GM23338 (cell line): ENCODE measurements at regions not wholly inside any gene's neighbourhood (a gene's known extent, or its start where the extent isn't known, plus 50 kb on each side); places are given as distances from the start of the nearest gene placed in this dataset.

ENCODE experiments used
- ATAC-seq: fragments of 200-7000 bp; cut with Tn5 transposase; 3 replicates; pipeline ENCODE4 v1.9.1; 2020
- DNase-seq: peaks from one replicate; pipeline ENCODE4 v3.0.0-alpha.2; 2015; ENCODE audit warnings: low spot score
- H2AFZ ChIP-seq: fragments of 200-600 bp; sonication (generic); 2 replicates; pipeline ENCODE4 v1.8.0; 2016; ENCODE audit warnings: antibody characterized with exemption, mild to moderate bottlenecking, moderate library complexity
- H3F3A ChIP-seq: fragments of 200-600 bp; sonication (generic); replicated peaks from 2 replicates; pipeline ENCODE4 v1.8.0; 2017; ENCODE audit warnings: antibody characterized with exemption, mixed run types, low read depth
- H3K27ac ChIP-seq: fragments of 200-600 bp; sonication (generic); 2 replicates; pipeline ENCODE4 v1.6.1; 2016; ENCODE audit warnings: low read depth
- H3K27me3 ChIP-seq: fragments of 200-600 bp; sonication (generic); 2 replicates; pipeline ENCODE4 v1.8.0; 2016; ENCODE audit warnings: mild to moderate bottlenecking, mixed run types, moderate library complexity; ENCODE audit not compliant: insufficient read depth
- H3K36me3 ChIP-seq: fragments of 200-600 bp; sonication (generic); 2 replicates; pipeline ENCODE4 v1.8.0; 2016; ENCODE audit warnings: mild to moderate bottlenecking; ENCODE audit not compliant: insufficient read depth
- H3K4me1 ChIP-seq: fragments of 200-600 bp; sonication (generic); 2 replicates; pipeline ENCODE4 v1.8.0; 2016; ENCODE audit warnings: mild to moderate bottlenecking, moderate library complexity; ENCODE audit not compliant: insufficient read depth
- H3K4me2 ChIP-seq: fragments of 200-600 bp; sonication (generic); 2 replicates; pipeline ENCODE4 v1.7.1; 2017; ENCODE audit warnings: mixed run types
- H3K4me3 ChIP-seq: fragments of 200-600 bp; sonication (generic); 2 replicates; pipeline ENCODE4 v1.6.1; 2016; ENCODE audit warnings: mixed run types
- H3K79me2 ChIP-seq: fragments of 200-600 bp; sonication (generic); replicated peaks from 2 replicates; pipeline ENCODE4 v1.8.0; 2017; ENCODE audit warnings: mild to moderate bottlenecking; ENCODE audit not compliant: insufficient read depth
- H3K9me2 ChIP-seq: fragments of 200-600 bp; sonication (generic); 2 replicates; pipeline ENCODE4 v1.8.0; 2017; ENCODE audit not compliant: insufficient read depth
- H4K20me1 ChIP-seq: fragments of 200-600 bp; sonication (generic); replicated peaks from 2 replicates; pipeline ENCODE4 v1.8.0; 2017; ENCODE audit warnings: mild to moderate bottlenecking; ENCODE audit not compliant: insufficient read depth
- H3K27ac Mint-ChIP-seq: 2 replicates; pipeline ENCODE4 v1.8.0; 2020; ENCODE audit warnings: inconsistent platforms, mild to moderate bottlenecking, moderate library complexity, mixed read lengths
- H3K27me3 Mint-ChIP-seq: 3 replicates; pipeline ENCODE4 v1.8.0; 2022; ENCODE audit warnings: low read depth, mild to moderate bottlenecking, moderate library complexity, mixed read lengths, inconsistent platforms; ENCODE audit not compliant: insufficient read depth, poor library complexity
- H3K36me3 Mint-ChIP-seq: 3 replicates; pipeline ENCODE4 v1.8.0; 2021; ENCODE audit warnings: low read depth, mild to moderate bottlenecking, inconsistent platforms, moderate library complexity, mixed read lengths
- H3K4me1 Mint-ChIP-seq: 3 replicates; pipeline ENCODE4 v1.8.0; 2020; ENCODE audit warnings: mild to moderate bottlenecking, inconsistent platforms, mixed read lengths
- H3K4me3 Mint-ChIP-seq: 3 replicates; pipeline ENCODE4 v1.8.0; 2021; ENCODE audit warnings: moderate library complexity, mild to moderate bottlenecking, inconsistent platforms, mixed read lengths
- H3K9me3 Mint-ChIP-seq: 3 replicates; pipeline ENCODE4 v1.8.0; 2020; ENCODE audit warnings: moderate library complexity, mild to moderate bottlenecking, inconsistent platforms, mixed read lengths
- CREB1 ChIP-seq: fragments of 250-450 bp; sonication (Bioruptor Pico); IDR thresholded peaks from 2 replicates; pipeline ENCODE4 v1.5.0; 2020; ENCODE audit warnings: low read depth, mild to moderate bottlenecking, moderate library complexity
- EZH2 ChIP-seq: fragments of 200-600 bp; sonication (generic); IDR thresholded peaks from one replicate; pipeline ENCODE4 v1.8.0; 2017; ENCODE audit warnings: antibody characterized with exemption, mild to moderate bottlenecking, low read depth; ENCODE audit not compliant: unreplicated experiment
- EZH2phosphoT487 ChIP-seq: fragments of 200-600 bp; sonication (generic); IDR thresholded peaks from one replicate; pipeline ENCODE4 v1.8.1; 2018; ENCODE audit warnings: antibody characterized with exemption; ENCODE audit not compliant: unreplicated experiment
- ZNF114 ChIP-seq: fragments of 250-450 bp; sonication (Bioruptor Pico); IDR thresholded peaks from 2 replicates; pipeline ENCODE4 v1.5.0; 2020; ENCODE audit warnings: mild to moderate bottlenecking, moderate library complexity
- ZNF331 ChIP-seq: fragments of 250-450 bp; sonication (Bioruptor Pico); IDR thresholded peaks from 2 replicates; pipeline ENCODE4 v1.5.0; 2020; ENCODE audit warnings: low read depth, mild to moderate bottlenecking, moderate library complexity
- TF ChIP-seq, protein P1 (sequence below), 2 experiments: fragments of 200-600 bp in 1 of 2; sonication (generic) in 1 of 2; conservative IDR thresholded peaks; 2 replicates each; pipeline versions ENCODE4 v1.5.1 to v1.6.1; 2016 to 2017; ENCODE audit warnings: antibody characterized with exemption in 2 of 2, low read depth in 2 of 2, mild to moderate bottlenecking in 2 of 2, moderate library complexity in 1 of 2
- TF ChIP-seq, protein P2 (sequence below): IDR thresholded peaks from 2 replicates; pipeline ENCODE4 v1.6.1; 2016; ENCODE audit warnings: antibody characterized with exemption

DNA sequence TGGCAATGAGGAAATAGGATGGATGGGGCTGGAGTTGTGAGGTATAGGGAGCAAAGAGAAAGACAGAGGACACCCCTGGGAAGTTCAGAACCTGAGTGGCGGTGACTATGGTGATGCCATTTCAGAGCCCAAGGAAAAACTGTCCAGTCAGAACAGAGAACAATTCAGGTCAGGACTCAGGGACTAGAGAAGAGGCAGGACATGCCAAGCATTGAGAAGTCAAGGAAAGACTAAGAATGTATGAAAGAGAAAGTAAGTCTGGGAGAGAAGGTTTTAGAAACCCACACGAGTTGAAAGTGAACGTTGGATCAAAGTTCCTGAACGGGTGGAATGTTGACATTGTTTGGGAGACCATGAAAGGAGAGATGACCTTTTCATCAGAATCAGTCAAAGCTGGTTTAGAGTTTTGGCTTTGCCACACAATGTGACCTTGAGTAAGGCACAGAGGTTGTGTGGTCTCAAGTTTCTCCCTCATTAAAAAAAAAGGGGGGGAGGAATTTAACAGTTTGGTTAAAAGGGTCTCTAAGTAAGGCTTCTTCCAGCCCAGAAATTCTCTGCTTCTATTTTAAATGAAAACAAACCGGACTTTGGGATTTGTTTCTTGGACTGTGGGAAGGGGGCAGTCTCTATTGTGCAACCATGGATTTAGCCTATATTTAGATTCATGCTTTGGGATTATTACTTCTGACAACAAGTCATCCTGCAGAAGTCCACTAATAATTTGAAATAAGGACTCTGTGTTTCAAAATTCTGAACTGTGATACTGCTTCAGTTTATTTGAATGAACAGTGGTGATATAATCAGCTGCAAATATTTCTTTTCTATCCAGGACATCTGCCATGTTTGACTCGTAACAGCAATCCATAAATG lies 315.9 kb upstream of the TBL1XR1 start:
- Histone ChIP-seq H2AFZ (no peak overlapping the region), H3K4me1 (peaks cover 5% of the 10 kb centered on the region; the same call in 1 of the 2 replicates), H3K4me2 (no peak overlapping the region), H3K36me3 (no peaks in the 10 kb centered on the region), H3K9me2 (no peaks in the 10 kb centered on the region), H4K20me1 (no peaks in the 10 kb centered on the region), H3K79me2 (no peaks in the 10 kb centered on the region), H3K27me3 (no peaks in the 10 kb centered on the region), H3K27ac (no peak overlapping the region), H3F3A (no peaks in the 10 kb centered on the region), H3K4me3 (no peak overlapping the region)
- peaks cover 7% of the 10 kb centered on the region; the same call in 1 of the 3 replicates for H3K4me1 Mint-ChIP-seq
- H3K4me3 Mint-ChIP-seq = no peak overlapping the region
- H3K27me3 Mint-ChIP-seq = no peaks in the 10 kb centered on the region
- TF ChIP-seq CREB1 (CRISPR knock-in tag) (no peak), EZH2phosphoT487 (no peak)
- TF ChIP-seq, protein P1, sequence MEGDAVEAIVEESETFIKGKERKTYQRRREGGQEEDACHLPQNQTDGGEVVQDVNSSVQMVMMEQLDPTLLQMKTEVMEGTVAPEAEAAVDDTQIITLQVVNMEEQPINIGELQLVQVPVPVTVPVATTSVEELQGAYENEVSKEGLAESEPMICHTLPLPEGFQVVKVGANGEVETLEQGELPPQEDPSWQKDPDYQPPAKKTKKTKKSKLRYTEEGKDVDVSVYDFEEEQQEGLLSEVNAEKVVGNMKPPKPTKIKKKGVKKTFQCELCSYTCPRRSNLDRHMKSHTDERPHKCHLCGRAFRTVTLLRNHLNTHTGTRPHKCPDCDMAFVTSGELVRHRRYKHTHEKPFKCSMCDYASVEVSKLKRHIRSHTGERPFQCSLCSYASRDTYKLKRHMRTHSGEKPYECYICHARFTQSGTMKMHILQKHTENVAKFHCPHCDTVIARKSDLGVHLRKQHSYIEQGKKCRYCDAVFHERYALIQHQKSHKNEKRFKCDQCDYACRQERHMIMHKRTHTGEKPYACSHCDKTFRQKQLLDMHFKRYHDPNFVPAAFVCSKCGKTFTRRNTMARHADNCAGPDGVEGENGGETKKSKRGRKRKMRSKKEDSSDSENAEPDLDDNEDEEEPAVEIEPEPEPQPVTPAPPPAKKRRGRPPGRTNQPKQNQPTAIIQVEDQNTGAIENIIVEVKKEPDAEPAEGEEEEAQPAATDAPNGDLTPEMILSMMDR (conservative IDR thresholded peaks at IDR 0.05; ENCODE audit: low read depth in 2 of 2) = no peak
- ATAC-seq (no peak), DNase-seq (no peak)
- H3K9me3 Mint-ChIP-seq = no peaks in the 10 kb centered on the region
- no peak overlapping the region for H3K27ac Mint-ChIP-seq
- H3K36me3 Mint-ChIP-seq = no peaks in the 10 kb centered on the region

DNA sequence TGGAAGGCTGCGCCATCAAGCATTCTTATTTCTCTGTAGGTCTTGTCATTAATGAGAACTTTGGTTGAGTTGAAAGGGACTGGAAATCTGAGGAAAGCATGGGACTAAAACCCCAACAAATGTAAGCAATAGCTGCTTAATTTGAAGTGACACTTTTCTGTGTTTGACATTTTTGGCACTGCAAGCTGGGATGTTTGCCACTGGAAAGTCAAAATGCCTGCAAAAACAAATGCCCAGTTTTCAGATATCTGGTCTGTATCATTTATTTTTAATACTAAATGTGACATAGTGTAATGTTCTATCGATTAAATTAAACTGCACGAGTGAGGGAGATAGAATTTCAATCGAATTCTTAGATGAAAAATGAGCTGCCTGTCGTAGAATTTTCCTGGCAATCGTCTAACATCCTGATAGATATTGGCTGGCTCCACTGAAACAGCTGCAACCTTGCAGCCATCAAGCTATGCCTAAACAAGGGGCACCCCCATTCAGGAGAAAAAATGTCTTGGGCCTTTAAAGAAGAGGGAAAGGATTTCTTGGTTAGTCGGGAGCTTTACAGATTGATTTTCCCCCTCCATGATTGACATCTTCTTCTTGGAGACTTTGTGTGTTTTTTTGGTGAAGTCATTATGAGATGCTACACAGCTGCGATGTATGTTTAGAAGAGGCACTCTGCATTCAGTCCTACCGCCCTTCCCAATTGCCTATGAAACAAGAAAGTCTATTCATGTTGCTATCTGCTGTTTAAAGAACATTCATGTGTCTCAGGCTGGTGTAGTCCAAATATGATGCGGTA lies 316.7 kb upstream of the TBL1XR1 start:
- Histone ChIP-seq H2AFZ (no peak overlapping the region), H3K4me1 (peaks cover 5% of the 10 kb centered on the region; the same call in 1 of the 2 replicates), H3K27me3 (no peaks in the 10 kb centered on the region), H3K27ac (no peak overlapping the region), H3K9me2 (peaks cover 4% of the 10 kb centered on the region; the same call in 1 of the 2 replicates), H3F3A (no peaks in the 10 kb centered on the region), H3K79me2 (no peaks in the 10 kb centered on the region), H3K4me2 (no peak overlapping the region), H3K4me3 (no peak overlapping the region), H3K36me3 (no peaks in the 10 kb centered on the region), H4K20me1 (no peaks in the 10 kb centered on the region)
- no peaks in the 10 kb centered on the region for H3K36me3 Mint-ChIP-seq
- no peaks in the 10 kb centered on the region for H3K27me3 Mint-ChIP-seq
- peaks cover 7% of the 10 kb centered on the region; the same call in 1 of the 3 replicates for H3K4me1 Mint-ChIP-seq
- H3K27ac Mint-ChIP-seq = no peak overlapping the region
- no peaks in the 10 kb centered on the region for H3K9me3 Mint-ChIP-seq
- no peak overlapping the region for H3K4me3 Mint-ChIP-seq
- no peak for ATAC-seq
- no peak for DNase-seq
- TF ChIP-seq, protein P2, sequence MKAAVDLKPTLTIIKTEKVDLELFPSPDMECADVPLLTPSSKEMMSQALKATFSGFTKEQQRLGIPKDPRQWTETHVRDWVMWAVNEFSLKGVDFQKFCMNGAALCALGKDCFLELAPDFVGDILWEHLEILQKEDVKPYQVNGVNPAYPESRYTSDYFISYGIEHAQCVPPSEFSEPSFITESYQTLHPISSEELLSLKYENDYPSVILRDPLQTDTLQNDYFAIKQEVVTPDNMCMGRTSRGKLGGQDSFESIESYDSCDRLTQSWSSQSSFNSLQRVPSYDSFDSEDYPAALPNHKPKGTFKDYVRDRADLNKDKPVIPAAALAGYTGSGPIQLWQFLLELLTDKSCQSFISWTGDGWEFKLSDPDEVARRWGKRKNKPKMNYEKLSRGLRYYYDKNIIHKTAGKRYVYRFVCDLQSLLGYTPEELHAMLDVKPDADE = no peak
- TF ChIP-seq, protein P1 (conservative IDR thresholded peaks at IDR 0.05; ENCODE audit: low read depth in 2 of 2) = no peak
- TF ChIP-seq ZNF114 = no peak
- no peak for TF ChIP-seq EZH2
- TF ChIP-seq ZNF331 = no peak
- TF ChIP-seq CREB1 (CRISPR knock-in tag) = no peak
